Posterior vena cava (tissue), 2 donors: ENCODE measurements at regions not wholly inside any gene's neighbourhood (a gene's known extent, or its start where the extent isn't known, plus 50 kb on each side); places are given as distances from the start of the nearest gene placed in this dataset.
"Not testable (repeated sequence)": the region's sequence is repeated elsewhere in the genome, so short reads cannot be mapped to it uniquely, and the experiment has no call there.

Source experiments
- DNase-seq: peaks from one replicate; pipeline ENCODE4 v3.0.0-alpha.2; 2020; ENCODE audit warnings: low spot score
- intact Hi-C, 2 donors: fragments of 100-400 bp; cut with DNase I; formaldehyde crosslinking; loops; one replicate each; pipeline versions ENCODE4 v1.14.1 to v1.14.2; 2022 to 2023
- donor health status: DM: yes; HTN: yes; CAD: no.
- donor health status: DM: yes; HTN: yes; CAD: no.

DNA sequence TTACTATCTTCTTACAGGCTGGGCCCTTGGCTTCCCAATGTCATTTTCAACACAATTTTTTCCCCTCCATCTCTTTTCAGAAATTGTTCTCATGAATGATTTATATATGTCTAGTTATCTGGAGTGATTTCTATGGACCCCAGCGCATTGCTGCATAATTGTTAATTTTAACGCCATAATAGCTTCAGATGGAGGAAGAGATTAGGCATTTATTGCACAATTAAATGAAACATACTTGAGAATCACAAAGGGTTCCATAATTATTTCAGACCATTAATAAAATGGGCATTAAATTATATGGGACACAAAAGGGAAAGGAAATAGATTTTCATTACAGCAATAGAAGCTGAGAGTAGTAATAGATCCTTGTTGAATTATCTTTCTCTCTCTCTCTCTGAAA is 70.3 kb upstream of the SOX14 start:
- intact Hi-C loops = no loop called here

GRCh38 chr3:137694836-137695235 is 69.3 kb upstream of the SOX14 start:
- intact Hi-C loops = no loop called here
- DNase-seq = no peak

More for the DNA sequence above, 70.3 kb upstream of the SOX14 start:
- DNase-seq = no peak

DNA sequence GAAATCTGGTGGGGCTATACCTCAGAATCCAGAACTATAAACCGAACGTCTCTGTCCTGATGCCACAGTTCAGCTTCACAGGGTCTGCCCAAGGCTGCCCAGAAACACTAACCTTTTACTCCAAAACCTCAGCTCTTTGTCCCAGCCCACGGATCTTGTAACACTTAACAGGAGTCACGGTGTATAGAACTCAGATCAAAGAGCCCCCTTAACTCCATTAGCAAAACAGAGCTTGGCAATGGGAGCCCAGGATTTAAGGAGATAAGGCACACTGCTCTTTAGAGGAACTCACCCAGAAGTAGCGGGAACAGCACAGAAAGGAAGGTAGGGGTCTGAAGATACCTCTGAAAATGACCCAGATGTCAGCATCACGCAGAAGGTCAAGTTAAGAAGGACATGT is 68.8 kb upstream of the SOX14 start:
- no peak for DNase-seq
- intact Hi-C loops = no loop called here

GRCh38 chr3:137709011-137709601 is 55.0 kb upstream of the SOX14 start:
- DNase-seq = no peak
- intact Hi-C loops = no loop called here

GRCh38 chr3:137713965-137714364 is 50.1 kb upstream of the SOX14 start:
- intact Hi-C loops, DNase-seq: not testable (repeated sequence)
